GM08714 (cell line): ENCODE measurements at regions not wholly inside any gene's neighbourhood (a gene's known extent, or its start where the extent isn't known, plus 50 kb on each side); places are given as distances from the start of the nearest gene placed in this dataset.

Experiments used
- H3K4me3 ChIP-seq: fragments of 200-500 bp; sonication (Bioruptor generic); 2 replicates; pipeline ENCODE4 v1.5.1; 2014; ENCODE audit warnings: mild to moderate bottlenecking, low read length, inconsistent platforms
- ZNF274 ChIP-seq: IDR thresholded peaks from 2 replicates; pipeline ENCODE4 v1.6.1; 2012; ENCODE audit warnings: mild to moderate bottlenecking, low read depth, low read length

- H3K4me3 ChIP-seq, result no peak overlapping the region
- TF ChIP-seq ZNF274, result no peak
Measured at GRCh38 chr12:62129291-62129690, 130.9 kb upstream of the USP15 start.

- H3K4me3 ChIP-seq, result no peak overlapping the region
- no peak for TF ChIP-seq ZNF274
Measured at GRCh38 chr12:62130402-62130801, 129.8 kb upstream of the USP15 start.

GRCh38 chr12:62130834-62131552, 129.2 kb upstream of the USP15 start:
- no peak for TF ChIP-seq ZNF274
- no peak overlapping the region for H3K4me3 ChIP-seq

GRCh38 chr12:62133440-62133839, 126.8 kb upstream of the USP15 start:
- H3K4me3 ChIP-seq, result no peak overlapping the region
- no peak for TF ChIP-seq ZNF274

- no peak for TF ChIP-seq ZNF274
- H3K4me3 ChIP-seq, result no peak overlapping the region
Measured at GRCh38 chr12:62135553-62136200, 124.5 kb upstream of the USP15 start.

- TF ChIP-seq ZNF274, result no peak
Measured at GRCh38 chr12:62136496-62136895, 123.7 kb upstream of the USP15 start.

GRCh38 chr12:62138527-62138926, 121.7 kb upstream of the USP15 start:
- TF ChIP-seq ZNF274, result no peak
- H3K4me3 ChIP-seq, result no peak overlapping the region

More at GRCh38 chr12:62136496-62136895, 123.7 kb upstream of the USP15 start:
- H3K4me3 ChIP-seq, result no peak overlapping the region

GRCh38 chr12:62146318-62146717, 113.9 kb upstream of the USP15 start:
- no peak for TF ChIP-seq ZNF274
- H3K4me3 ChIP-seq, result no peak overlapping the region

- no peak for TF ChIP-seq ZNF274
Measured at GRCh38 chr12:62158013-62158412, 102.2 kb upstream of the USP15 start.

GRCh38 chr12:62158461-62159360, 101.5 kb upstream of the USP15 start:
- TF ChIP-seq ZNF274, result no peak
- H3K4me3 ChIP-seq, result no peak overlapping the region

More at GRCh38 chr12:62158013-62158412, 102.2 kb upstream of the USP15 start:
- no peak overlapping the region for H3K4me3 ChIP-seq

- no peak for TF ChIP-seq ZNF274
- H3K4me3 ChIP-seq, result no peak overlapping the region
Measured at GRCh38 chr12:62162214-62162613, 98.0 kb upstream of the USP15 start.

GRCh38 chr12:62163368-62163767, 96.8 kb upstream of the USP15 start:
- TF ChIP-seq ZNF274, result no peak
- no peak overlapping the region for H3K4me3 ChIP-seq

- H3K4me3 ChIP-seq, result no peak overlapping the region
- no peak for TF ChIP-seq ZNF274
Measured at GRCh38 chr12:62164036-62164435, 96.2 kb upstream of the USP15 start.

GRCh38 chr12:62166525-62166924, 93.7 kb upstream of the USP15 start:
- TF ChIP-seq ZNF274, result no peak
- no peak overlapping the region for H3K4me3 ChIP-seq
